GM20000 (cell line): ENCODE measurements at regions not wholly inside any gene's neighbourhood (a gene's known extent, or its start where the extent isn't known, plus 50 kb on each side); places are given as distances from the start of the nearest gene placed in this dataset.

Source experiments
- DNase-seq: peaks from one replicate; pipeline ENCODE4 v3.0.0; 2012; ENCODE audit warnings: low spot score
- CTCF ChIP-seq: IDR thresholded peaks from 2 replicates; pipeline ENCODE4 v1.5.1; 2012; ENCODE audit warnings: mild to moderate bottlenecking, control low read depth; ENCODE audit errors: extremely low read depth, missing control alignments

GRCh38 chr20:48463916-48464315 is 363.9 kb downstream of the PREX1 start:
- TF ChIP-seq CTCF = no peak
- DNase-seq = no peak

- DNase-seq = no peak
These were observed 364.6 kb downstream of the PREX1 start for GRCh38 chr20:48463096-48463720.

GRCh38 chr20:48461735-48462119 is 366.1 kb downstream of the PREX1 start:
- no peak for TF ChIP-seq CTCF
- DNase-seq = no peak

More at GRCh38 chr20:48463096-48463720, 364.6 kb downstream of the PREX1 start:
- no peak for TF ChIP-seq CTCF

- no peak for TF ChIP-seq CTCF
- DNase-seq = no peak
These were observed 366.6 kb downstream of the PREX1 start for GRCh38 chr20:48461091-48461734.

DNA sequence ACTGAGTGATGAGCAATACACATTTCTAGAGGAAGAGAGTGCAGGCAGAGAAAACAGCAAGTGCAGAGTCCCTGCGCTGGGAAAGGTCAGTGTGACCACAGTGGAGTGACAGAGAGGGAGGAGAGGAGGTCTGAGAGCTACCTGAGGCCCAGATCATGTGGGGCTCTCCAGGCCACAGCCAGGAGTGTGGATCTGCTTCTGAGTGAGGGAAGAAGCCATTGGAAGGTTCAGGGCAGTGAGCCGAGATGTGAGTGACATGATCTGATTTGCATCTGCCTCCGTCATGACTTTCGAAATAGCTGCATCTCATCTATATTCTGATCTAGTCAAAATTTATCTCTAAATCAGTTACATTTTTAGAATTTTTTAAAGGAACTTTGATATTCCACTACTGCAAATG is 367.1 kb downstream of the PREX1 start:
- no peak for TF ChIP-seq CTCF
- DNase-seq = peak; percentile 43

DNA sequence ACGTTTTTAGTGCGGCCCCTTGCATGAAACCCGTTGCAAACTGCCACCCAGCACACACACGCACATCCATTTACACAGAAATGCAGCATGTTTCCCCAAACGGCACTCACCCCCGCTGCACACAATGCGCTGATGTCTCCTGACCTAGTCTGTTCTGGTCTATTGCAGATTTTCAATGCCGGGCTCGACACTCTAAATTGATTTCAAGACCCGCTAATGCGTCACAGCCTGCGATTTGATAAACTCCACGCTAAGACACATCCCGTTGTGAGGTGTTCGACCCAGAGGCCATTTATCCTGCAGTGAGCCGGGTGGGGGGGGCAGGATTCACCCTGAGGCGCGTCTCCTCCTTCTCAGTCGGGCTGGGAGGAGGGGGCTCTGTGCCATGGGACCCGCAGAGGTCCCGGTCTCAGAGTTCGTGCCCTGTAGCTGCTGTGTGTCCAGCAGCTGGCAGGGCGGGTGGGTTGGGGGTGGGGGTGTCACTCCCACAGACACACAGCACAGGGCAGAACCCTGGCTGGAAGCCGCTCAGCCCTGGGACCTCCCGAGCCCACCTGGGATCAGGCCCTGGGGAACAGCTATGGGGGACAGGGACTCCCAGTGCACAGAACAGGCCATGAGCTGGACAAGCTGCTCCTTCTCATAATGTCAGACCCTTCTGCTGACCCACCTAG is 367.9 kb downstream of the PREX1 start:
- DNase-seq = no peak

More for the DNA sequence above, 367.9 kb downstream of the PREX1 start:
- no peak for TF ChIP-seq CTCF
